Stomach (tissue), 8 donors: ENCODE measurements at regions not wholly inside any gene's neighbourhood (a gene's known extent, or its start where the extent isn't known, plus 50 kb on each side); places are given as distances from the start of the nearest gene placed in this dataset.

Experiments
- DNase-seq, 2 donors: peaks; one replicate each; pipeline versions ENCODE4 v3.0.0 to v3.0.0-alpha.2; 2013 to 2019
- H3K27ac ChIP-seq, 5 donors: fragments of 200-600 bp in 4 of 5; sonication (generic) in 4 of 5; one replicate each; pipeline ENCODE4 v1.5.1; 2013 to 2019; ENCODE audit warnings: mild to moderate bottlenecking in 1 of 5, moderate library complexity in 1 of 5
- H3K27me3 ChIP-seq, 3 donors: fragments of 200-600 bp; sonication (generic); one replicate each; pipeline ENCODE4 v1.5.1; 2017 to 2019; ENCODE audit warnings: mixed run types in 1 of 3
- H3K36me3 ChIP-seq, 4 donors: fragments of 200-600 bp; sonication (generic); 1 replicate in 3 of 4; 2 replicates in 1 of 4; pipeline ENCODE4 v1.5.1; 2016 to 2019
- H3K4me1 ChIP-seq, 4 donors: fragments of 200-600 bp; sonication (generic); one replicate each; pipeline ENCODE4 v1.5.1; 2016 to 2019
- H3K4me3 ChIP-seq, 4 donors: fragments of 200-600 bp; sonication (generic) in 3 of 4; one replicate each; pipeline ENCODE4 v1.5.1; 2016 to 2019; ENCODE audit warnings: mild to moderate bottlenecking in 1 of 4
- H3K9me3 ChIP-seq, 4 donors: fragments of 200-600 bp; sonication (generic); one replicate each; pipeline ENCODE4 v1.5.1; 2016 to 2019
- EP300 ChIP-seq: sonication (generic); formaldehyde crosslinking; IDR thresholded peaks from one replicate; pipeline ENCODE4 v1.6.1; 2017; ENCODE audit warnings: antibody characterized with exemption
- POLR2A ChIP-seq, 4 donors: fragments of 450-650 bp; IDR thresholded peaks; one replicate each; pipeline ENCODE4 v1.6.1; 2016; ENCODE audit warnings: antibody characterized with exemption in 4 of 4, control low read depth in 2 of 4, mild to moderate bottlenecking in 1 of 4, moderate library complexity in 1 of 4
- POLR2AphosphoS5 ChIP-seq, 3 donors: sonication (generic); formaldehyde crosslinking; IDR thresholded peaks; one replicate each; pipeline ENCODE4 v1.6.1; 2016; ENCODE audit warnings: antibody characterized with exemption in 3 of 3
- WGBS, 5 donors: extraction: QIAGEN DNeasy Blood & Tissue Kit in 3 of 5; methylation state at CpG; one replicate each; pipeline versions ENCODE4 v1.1.5 to v1.1.7; 2013 to 2018; 5-methylcytosine and 5-hydroxymethylcytosine counted together
- intact Hi-C: fragments of 100-400 bp; cut with DNase I; formaldehyde crosslinking; loops from one replicate; pipeline ENCODE4 v1.15.1; 2023; ENCODE audit warnings: low total_unique reads
- TF ChIP-seq, protein P1 (sequence below), 7 experiments: fragments of 450-650 bp in 4 of 7; fragments of 200-600 bp in 3 of 7; sonication (generic) in 3 of 7; IDR thresholded peaks; one replicate each; pipeline ENCODE4 v1.5.1; 2016 to 2019; ENCODE audit warnings: antibody characterized with exemption in 7 of 7, control low read depth in 2 of 7, mild to moderate bottlenecking in 1 of 7
- donor health status: healthy with polysubstance abuse.
- donor health status: Bipolar disorder and iron deficiency.
- donor health status: healthy.

DNA sequence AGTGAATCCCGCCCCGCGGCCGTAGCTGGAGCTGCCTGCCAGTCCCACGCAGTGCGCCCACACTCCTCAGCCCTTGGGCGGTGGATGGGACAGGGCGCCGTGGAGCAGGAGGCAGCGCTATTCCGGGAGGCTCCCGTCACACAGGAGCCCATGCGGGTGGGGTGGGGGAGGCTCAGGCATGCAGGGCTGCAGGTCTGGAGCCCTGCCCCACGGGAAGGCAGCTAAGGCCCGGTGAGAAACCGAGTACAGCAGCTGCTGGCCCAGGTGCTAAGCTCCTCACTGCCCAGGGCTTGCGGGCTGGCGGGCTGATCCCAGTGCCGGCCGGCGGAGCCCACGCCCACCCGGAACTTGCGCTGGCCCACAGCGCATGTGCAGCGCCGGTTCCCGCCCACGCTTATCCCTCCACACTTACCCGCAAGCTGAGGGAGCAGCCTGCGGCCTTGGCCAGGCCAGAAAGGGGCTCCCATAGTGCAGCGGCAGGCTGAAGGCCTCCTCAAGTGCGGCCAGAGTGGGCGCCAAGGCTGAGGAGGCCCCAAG lies 1152.8 kb upstream of the CELF4 start:
- TF ChIP-seq EP300 = no peak
- TF ChIP-seq POLR2A (IDR thresholded peaks at IDR 0.05) = no peak
- TF ChIP-seq POLR2AphosphoS5 (IDR thresholded peaks at IDR 0.05) = no peak
- TF ChIP-seq, protein P1, sequence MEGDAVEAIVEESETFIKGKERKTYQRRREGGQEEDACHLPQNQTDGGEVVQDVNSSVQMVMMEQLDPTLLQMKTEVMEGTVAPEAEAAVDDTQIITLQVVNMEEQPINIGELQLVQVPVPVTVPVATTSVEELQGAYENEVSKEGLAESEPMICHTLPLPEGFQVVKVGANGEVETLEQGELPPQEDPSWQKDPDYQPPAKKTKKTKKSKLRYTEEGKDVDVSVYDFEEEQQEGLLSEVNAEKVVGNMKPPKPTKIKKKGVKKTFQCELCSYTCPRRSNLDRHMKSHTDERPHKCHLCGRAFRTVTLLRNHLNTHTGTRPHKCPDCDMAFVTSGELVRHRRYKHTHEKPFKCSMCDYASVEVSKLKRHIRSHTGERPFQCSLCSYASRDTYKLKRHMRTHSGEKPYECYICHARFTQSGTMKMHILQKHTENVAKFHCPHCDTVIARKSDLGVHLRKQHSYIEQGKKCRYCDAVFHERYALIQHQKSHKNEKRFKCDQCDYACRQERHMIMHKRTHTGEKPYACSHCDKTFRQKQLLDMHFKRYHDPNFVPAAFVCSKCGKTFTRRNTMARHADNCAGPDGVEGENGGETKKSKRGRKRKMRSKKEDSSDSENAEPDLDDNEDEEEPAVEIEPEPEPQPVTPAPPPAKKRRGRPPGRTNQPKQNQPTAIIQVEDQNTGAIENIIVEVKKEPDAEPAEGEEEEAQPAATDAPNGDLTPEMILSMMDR (IDR thresholded peaks at IDR 0.05) = no peak
- H3K36me3 ChIP-seq = no peaks in the 10 kb centered on the region
- H3K4me3 ChIP-seq = no peak overlapping the region
- peaks cover 0 to 8% (median 8%) of the 10 kb centered on the region in 4 donors for H3K9me3 ChIP-seq
- intact Hi-C loops = no loop called here
- no peak overlapping the region for H3K27ac ChIP-seq
- H3K4me1 ChIP-seq = no peaks in the 10 kb centered on the region
- WGBS, 5 donors = 96 to 98% (median 97%) methylated on average over 24 to 34 of the region's 34 CpGs
- DNase-seq = no peak
- H3K27me3 ChIP-seq = no peaks in the 10 kb centered on the region

GRCh38 chr18:38709122-38709521 lies 1143.5 kb upstream of the CELF4 start:
- Histone ChIP-seq H3K27ac (no peak overlapping the region), H3K27me3 (no peaks in the 10 kb centered on the region), H3K9me3 (no peaks in the 10 kb centered on the region), H3K36me3 (no peaks in the 10 kb centered on the region), H3K4me3 (no peak overlapping the region), H3K4me1 (no peaks in the 10 kb centered on the region)
- 75 to 89% (median 80%) methylated on average over 5 of the region's 5 CpGs for WGBS, 5 donors
- no peak for DNase-seq
- TF ChIP-seq EP300 = no peak
- no peak for TF ChIP-seq POLR2AphosphoS5 (IDR thresholded peaks at IDR 0.05)
- TF ChIP-seq, protein P1 (IDR thresholded peaks at IDR 0.05) = no peak
- TF ChIP-seq POLR2A (IDR thresholded peaks at IDR 0.05) = no peak
- intact Hi-C loops = no loop called here

DNA sequence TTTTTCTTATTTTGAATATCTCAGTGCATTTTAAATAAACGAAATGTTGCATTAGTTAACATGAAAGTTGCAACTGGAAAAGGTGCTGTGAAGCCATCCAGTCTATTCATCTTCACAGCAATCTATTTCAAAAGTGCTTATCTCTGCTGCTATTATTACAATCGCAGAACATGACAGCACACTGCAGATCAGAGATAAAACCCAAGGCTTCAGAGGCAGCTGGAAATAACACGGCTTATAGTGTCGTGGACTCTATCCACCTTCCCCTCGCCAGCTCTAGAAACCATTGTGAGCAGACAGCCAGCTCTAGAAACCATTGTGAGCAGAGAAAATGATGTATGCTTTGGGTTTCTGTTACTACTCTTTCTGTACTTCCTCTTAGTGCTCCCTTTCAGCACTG lies 1140.8 kb upstream of the CELF4 start:
- no peaks in the 10 kb centered on the region for H3K4me1 ChIP-seq
- no peak for DNase-seq
- H3K27ac ChIP-seq = no peak overlapping the region

GRCh38 chr18:38698088-38698487 lies 1132.5 kb upstream of the CELF4 start:
- no peak overlapping the region for H3K27ac ChIP-seq
- H3K9me3 ChIP-seq = no peaks in the 10 kb centered on the region
- no peak overlapping the region for H3K4me3 ChIP-seq
- WGBS, 5 donors = 36 to 63% (median 52%) methylated on average over 2 of the region's 2 CpGs
- intact Hi-C loops = no loop called here
- H3K36me3 ChIP-seq = no peaks in the 10 kb centered on the region
- DNase-seq = no peak
- H3K4me1 ChIP-seq = no peaks in the 10 kb centered on the region
- TF ChIP-seq POLR2A (IDR thresholded peaks at IDR 0.05) = no peak
- TF ChIP-seq EP300 = no peak
- TF ChIP-seq, protein P1 (IDR thresholded peaks at IDR 0.05) = no peak
- TF ChIP-seq POLR2AphosphoS5 (IDR thresholded peaks at IDR 0.05) = no peak
- H3K27me3 ChIP-seq = no peaks in the 10 kb centered on the region

More for the DNA sequence above, 1140.8 kb upstream of the CELF4 start:
- H3K4me3 ChIP-seq = no peak overlapping the region
- no peak for TF ChIP-seq EP300
- no peak for TF ChIP-seq POLR2A (IDR thresholded peaks at IDR 0.05)
- TF ChIP-seq, protein P1 (IDR thresholded peaks at IDR 0.05) = no peak
- TF ChIP-seq POLR2AphosphoS5 (IDR thresholded peaks at IDR 0.05) = no peak
- H3K9me3 ChIP-seq = no peaks in the 10 kb centered on the region
- no peaks in the 10 kb centered on the region for H3K36me3 ChIP-seq
- WGBS, 5 donors = 56 to 67% (median 64%) methylated on average over 5 of the region's 5 CpGs
- no peaks in the 10 kb centered on the region for H3K27me3 ChIP-seq
- intact Hi-C loops = no loop called here
